ENCODE measurements at regions not wholly inside any gene's neighbourhood (a gene's known extent, or its start where the extent isn't known, plus 50 kb on each side); places are given as distances from the start of the nearest gene placed in this dataset.

- no peak for TF ChIP-seq CHD7 (IDR thresholded peaks at IDR 0.05; ENCODE audit: insufficient replicate concordance, low read length)
- no peak for TF ChIP-seq RAD21 (IDR thresholded peaks at IDR 0.05 in 1 of 2, conservative IDR thresholded peaks at IDR 0.05 in 1 of 2; ENCODE audit: low read depth in 2 of 2, low read length in 2 of 2)
- no peak for TF ChIP-seq CHD1 (IDR thresholded peaks at IDR 0.05; ENCODE audit: low read depth, low read length)
- no peak for TF ChIP-seq SP4 (IDR thresholded peaks at IDR 0.05; ENCODE audit: low read length)
- no peak for TF ChIP-seq CBX8 (IDR thresholded peaks at IDR 0.05; ENCODE audit: borderline replicate concordance, low read depth, low read length)
- TF ChIP-seq POLR2A (IDR thresholded peaks at IDR 0.05; ENCODE audit: control extremely low read depth in 1 of 2, low read depth in 2 of 2, low read length in 2 of 2): no peak
- no peak for TF ChIP-seq CEBPB (IDR thresholded peaks at IDR 0.05; ENCODE audit: low read depth, low read length)
- TF ChIP-seq GTF2F1 (IDR thresholded peaks at IDR 0.05; ENCODE audit: borderline replicate concordance, low read depth, low read length): no peak
- TF ChIP-seq RFX5 (IDR thresholded peaks at IDR 0.05; ENCODE audit: borderline replicate concordance, low read depth, low read length): no peak
- TF ChIP-seq HDAC2 (IDR thresholded peaks at IDR 0.05; ENCODE audit: borderline replicate concordance in 1 of 2, low read depth in 2 of 2, low read length in 2 of 2): no peak
These were observed 105.5 kb downstream of the RTP5 start (continued) for GRCh38 chr2:241974851-241975592.

All from H1 (cell line).